Panc1 (cell line): ENCODE measurements at regions not wholly inside any gene's neighbourhood (a gene's known extent, or its start where the extent isn't known, plus 50 kb on each side); places are given as distances from the start of the nearest gene placed in this dataset.

Experiments
- POLR2AphosphoS5 ChIP-seq: IDR thresholded peaks from 2 replicates; pipeline ENCODE4 v1.6.1; 2012; ENCODE audit warnings: mild to moderate bottlenecking, low read depth, low read length, moderate library complexity
- TCF7L2 ChIP-seq: IDR thresholded peaks from 2 replicates; pipeline ENCODE4 v1.6.1; 2011; ENCODE audit warnings: mild to moderate bottlenecking, low read depth, low read length, inconsistent platforms
- TF ChIP-seq, protein P1 (sequence below): fragments of 450-650 bp; IDR thresholded peaks from 2 replicates; pipeline ENCODE4 v1.5.1; 2017; ENCODE audit warnings: mild to moderate bottlenecking
- TF ChIP-seq, protein P2 (sequence below), 2 experiments: IDR thresholded peaks; 2 replicates each; pipeline ENCODE4 v1.6.1; 2011 to 2012; ENCODE audit warnings: low read depth in 2 of 2, control low read depth in 1 of 2, low read length in 1 of 2, mild to moderate bottlenecking in 1 of 2, moderate library complexity in 1 of 2; ENCODE audit not compliant: insufficient read depth in 1 of 2

DNA sequence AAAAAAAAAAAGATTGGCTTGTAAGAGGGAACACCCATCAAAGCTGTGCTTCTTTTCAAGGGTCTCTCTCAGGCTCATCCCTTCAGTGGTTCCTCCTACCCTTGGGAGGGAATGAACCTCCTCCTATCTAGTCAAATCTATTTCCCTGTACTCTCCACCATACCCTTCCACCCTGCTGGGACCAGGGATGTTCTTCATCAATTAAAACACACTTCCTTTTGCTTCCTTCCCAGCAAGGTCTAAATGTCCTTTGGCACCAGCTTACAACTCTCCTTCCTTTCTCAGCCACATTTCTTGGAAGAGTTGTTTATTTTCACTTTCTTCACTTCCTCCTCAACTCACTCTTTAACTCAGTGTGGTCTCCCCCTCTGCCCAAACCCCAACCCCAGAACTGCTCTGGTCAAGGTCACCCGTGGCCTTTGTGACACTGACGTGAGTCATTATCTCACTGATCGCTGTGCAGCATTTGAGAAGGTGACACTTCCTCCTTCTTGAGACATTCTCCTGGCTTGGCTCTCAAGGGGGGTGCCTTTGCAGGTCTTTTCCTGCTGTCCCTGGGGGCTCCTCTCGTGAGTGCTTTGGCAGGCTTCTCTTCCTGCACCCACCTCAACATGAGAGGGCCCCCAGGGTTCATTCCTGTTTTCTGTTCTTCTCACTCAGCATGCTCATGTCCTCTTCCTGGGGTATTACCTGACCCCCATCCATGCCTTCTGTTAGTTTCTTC, 210.5 kb upstream of the TLE3 start:
- TF ChIP-seq, protein P1, sequence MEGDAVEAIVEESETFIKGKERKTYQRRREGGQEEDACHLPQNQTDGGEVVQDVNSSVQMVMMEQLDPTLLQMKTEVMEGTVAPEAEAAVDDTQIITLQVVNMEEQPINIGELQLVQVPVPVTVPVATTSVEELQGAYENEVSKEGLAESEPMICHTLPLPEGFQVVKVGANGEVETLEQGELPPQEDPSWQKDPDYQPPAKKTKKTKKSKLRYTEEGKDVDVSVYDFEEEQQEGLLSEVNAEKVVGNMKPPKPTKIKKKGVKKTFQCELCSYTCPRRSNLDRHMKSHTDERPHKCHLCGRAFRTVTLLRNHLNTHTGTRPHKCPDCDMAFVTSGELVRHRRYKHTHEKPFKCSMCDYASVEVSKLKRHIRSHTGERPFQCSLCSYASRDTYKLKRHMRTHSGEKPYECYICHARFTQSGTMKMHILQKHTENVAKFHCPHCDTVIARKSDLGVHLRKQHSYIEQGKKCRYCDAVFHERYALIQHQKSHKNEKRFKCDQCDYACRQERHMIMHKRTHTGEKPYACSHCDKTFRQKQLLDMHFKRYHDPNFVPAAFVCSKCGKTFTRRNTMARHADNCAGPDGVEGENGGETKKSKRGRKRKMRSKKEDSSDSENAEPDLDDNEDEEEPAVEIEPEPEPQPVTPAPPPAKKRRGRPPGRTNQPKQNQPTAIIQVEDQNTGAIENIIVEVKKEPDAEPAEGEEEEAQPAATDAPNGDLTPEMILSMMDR, result no peak
- TF ChIP-seq, protein P2, sequence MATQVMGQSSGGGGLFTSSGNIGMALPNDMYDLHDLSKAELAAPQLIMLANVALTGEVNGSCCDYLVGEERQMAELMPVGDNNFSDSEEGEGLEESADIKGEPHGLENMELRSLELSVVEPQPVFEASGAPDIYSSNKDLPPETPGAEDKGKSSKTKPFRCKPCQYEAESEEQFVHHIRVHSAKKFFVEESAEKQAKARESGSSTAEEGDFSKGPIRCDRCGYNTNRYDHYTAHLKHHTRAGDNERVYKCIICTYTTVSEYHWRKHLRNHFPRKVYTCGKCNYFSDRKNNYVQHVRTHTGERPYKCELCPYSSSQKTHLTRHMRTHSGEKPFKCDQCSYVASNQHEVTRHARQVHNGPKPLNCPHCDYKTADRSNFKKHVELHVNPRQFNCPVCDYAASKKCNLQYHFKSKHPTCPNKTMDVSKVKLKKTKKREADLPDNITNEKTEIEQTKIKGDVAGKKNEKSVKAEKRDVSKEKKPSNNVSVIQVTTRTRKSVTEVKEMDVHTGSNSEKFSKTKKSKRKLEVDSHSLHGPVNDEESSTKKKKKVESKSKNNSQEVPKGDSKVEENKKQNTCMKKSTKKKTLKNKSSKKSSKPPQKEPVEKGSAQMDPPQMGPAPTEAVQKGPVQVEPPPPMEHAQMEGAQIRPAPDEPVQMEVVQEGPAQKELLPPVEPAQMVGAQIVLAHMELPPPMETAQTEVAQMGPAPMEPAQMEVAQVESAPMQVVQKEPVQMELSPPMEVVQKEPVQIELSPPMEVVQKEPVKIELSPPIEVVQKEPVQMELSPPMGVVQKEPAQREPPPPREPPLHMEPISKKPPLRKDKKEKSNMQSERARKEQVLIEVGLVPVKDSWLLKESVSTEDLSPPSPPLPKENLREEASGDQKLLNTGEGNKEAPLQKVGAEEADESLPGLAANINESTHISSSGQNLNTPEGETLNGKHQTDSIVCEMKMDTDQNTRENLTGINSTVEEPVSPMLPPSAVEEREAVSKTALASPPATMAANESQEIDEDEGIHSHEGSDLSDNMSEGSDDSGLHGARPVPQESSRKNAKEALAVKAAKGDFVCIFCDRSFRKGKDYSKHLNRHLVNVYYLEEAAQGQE (IDR thresholded peaks at IDR 0.05; ENCODE audit: insufficient read depth in 1 of 2, low read depth in 2 of 2, low read length in 1 of 2), result no peak
- TF ChIP-seq TCF7L2, result no peak
- no peak for TF ChIP-seq POLR2AphosphoS5
